ENCODE measurements at regions not wholly inside any gene's neighbourhood (a gene's known extent, or its start where the extent isn't known, plus 50 kb on each side); places are given as distances from the start of the nearest gene placed in this dataset.

DNA sequence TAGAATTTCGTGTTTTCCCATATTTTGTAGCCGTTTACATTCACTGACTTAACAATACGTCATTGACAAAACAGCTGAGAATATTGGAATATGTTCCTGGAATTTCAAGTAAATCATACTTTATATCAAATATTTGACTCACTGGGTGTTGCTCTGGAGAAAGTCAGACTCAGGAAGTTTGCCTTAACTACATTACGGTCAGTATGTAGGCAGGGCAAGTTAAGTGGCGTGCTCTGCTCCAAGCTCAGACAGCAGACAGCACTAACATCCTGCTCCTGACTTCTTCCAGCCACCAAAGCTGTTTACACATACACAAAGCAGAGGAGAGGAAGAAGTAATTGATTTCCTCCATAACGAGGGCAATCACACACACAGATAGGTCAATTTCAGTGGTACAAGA, 414.6 kb downstream of the LRRIQ3 start (continued):
- TF ChIP-seq POLR2AphosphoS5 (IDR thresholded peaks at IDR 0.05; ENCODE audit: low read depth): no peak

DNA sequence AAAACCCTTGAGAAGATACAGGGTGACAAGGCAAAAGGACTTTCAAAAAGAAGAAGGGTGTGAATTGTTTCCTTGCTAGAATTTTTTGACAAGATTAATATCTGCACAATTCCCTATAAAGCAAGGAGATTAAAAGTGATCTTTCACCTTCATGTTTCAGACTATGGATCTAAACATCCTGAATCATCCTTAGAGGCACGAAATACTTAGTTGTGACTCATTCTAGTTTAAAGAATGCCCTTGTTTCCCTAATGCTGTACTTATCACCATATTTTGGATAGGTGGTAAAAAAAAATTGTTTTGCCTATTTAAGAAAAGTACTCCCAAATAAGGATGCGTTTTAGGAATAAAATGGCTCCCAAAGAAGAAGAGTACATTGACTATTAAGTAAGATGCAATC, 415.1 kb downstream of the LRRIQ3 start:
- peaks cover 8% of the 10 kb centered on the region; the same call in 2 of the 3 replicates for H3K4me1 Mint-ChIP-seq
- no peaks in the 10 kb centered on the region for H3K36me3 ChIP-seq (ENCODE audit: insufficient read depth)
- no peak for TF ChIP-seq EZH2phosphoT487 (IDR thresholded peaks at IDR 0.05; ENCODE audit: unreplicated experiment)
- TF ChIP-seq, protein P1, sequence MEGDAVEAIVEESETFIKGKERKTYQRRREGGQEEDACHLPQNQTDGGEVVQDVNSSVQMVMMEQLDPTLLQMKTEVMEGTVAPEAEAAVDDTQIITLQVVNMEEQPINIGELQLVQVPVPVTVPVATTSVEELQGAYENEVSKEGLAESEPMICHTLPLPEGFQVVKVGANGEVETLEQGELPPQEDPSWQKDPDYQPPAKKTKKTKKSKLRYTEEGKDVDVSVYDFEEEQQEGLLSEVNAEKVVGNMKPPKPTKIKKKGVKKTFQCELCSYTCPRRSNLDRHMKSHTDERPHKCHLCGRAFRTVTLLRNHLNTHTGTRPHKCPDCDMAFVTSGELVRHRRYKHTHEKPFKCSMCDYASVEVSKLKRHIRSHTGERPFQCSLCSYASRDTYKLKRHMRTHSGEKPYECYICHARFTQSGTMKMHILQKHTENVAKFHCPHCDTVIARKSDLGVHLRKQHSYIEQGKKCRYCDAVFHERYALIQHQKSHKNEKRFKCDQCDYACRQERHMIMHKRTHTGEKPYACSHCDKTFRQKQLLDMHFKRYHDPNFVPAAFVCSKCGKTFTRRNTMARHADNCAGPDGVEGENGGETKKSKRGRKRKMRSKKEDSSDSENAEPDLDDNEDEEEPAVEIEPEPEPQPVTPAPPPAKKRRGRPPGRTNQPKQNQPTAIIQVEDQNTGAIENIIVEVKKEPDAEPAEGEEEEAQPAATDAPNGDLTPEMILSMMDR (conservative IDR thresholded peaks at IDR 0.05; ENCODE audit: low read depth in 2 of 2): no peak
- TF ChIP-seq ZNF331 (CRISPR knock-in tag; IDR thresholded peaks at IDR 0.05; ENCODE audit: low read depth): no peak
- TF ChIP-seq EZH2 (IDR thresholded peaks at IDR 0.05; ENCODE audit: low read depth, unreplicated experiment): no peak
- no peak for TF ChIP-seq CREB1 (CRISPR knock-in tag; IDR thresholded peaks at IDR 0.05; ENCODE audit: low read depth)
- TF ChIP-seq, protein P2, sequence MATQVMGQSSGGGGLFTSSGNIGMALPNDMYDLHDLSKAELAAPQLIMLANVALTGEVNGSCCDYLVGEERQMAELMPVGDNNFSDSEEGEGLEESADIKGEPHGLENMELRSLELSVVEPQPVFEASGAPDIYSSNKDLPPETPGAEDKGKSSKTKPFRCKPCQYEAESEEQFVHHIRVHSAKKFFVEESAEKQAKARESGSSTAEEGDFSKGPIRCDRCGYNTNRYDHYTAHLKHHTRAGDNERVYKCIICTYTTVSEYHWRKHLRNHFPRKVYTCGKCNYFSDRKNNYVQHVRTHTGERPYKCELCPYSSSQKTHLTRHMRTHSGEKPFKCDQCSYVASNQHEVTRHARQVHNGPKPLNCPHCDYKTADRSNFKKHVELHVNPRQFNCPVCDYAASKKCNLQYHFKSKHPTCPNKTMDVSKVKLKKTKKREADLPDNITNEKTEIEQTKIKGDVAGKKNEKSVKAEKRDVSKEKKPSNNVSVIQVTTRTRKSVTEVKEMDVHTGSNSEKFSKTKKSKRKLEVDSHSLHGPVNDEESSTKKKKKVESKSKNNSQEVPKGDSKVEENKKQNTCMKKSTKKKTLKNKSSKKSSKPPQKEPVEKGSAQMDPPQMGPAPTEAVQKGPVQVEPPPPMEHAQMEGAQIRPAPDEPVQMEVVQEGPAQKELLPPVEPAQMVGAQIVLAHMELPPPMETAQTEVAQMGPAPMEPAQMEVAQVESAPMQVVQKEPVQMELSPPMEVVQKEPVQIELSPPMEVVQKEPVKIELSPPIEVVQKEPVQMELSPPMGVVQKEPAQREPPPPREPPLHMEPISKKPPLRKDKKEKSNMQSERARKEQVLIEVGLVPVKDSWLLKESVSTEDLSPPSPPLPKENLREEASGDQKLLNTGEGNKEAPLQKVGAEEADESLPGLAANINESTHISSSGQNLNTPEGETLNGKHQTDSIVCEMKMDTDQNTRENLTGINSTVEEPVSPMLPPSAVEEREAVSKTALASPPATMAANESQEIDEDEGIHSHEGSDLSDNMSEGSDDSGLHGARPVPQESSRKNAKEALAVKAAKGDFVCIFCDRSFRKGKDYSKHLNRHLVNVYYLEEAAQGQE (IDR thresholded peaks at IDR 0.05; ENCODE audit: unreplicated experiment): no peak
- TF ChIP-seq, protein P3, sequence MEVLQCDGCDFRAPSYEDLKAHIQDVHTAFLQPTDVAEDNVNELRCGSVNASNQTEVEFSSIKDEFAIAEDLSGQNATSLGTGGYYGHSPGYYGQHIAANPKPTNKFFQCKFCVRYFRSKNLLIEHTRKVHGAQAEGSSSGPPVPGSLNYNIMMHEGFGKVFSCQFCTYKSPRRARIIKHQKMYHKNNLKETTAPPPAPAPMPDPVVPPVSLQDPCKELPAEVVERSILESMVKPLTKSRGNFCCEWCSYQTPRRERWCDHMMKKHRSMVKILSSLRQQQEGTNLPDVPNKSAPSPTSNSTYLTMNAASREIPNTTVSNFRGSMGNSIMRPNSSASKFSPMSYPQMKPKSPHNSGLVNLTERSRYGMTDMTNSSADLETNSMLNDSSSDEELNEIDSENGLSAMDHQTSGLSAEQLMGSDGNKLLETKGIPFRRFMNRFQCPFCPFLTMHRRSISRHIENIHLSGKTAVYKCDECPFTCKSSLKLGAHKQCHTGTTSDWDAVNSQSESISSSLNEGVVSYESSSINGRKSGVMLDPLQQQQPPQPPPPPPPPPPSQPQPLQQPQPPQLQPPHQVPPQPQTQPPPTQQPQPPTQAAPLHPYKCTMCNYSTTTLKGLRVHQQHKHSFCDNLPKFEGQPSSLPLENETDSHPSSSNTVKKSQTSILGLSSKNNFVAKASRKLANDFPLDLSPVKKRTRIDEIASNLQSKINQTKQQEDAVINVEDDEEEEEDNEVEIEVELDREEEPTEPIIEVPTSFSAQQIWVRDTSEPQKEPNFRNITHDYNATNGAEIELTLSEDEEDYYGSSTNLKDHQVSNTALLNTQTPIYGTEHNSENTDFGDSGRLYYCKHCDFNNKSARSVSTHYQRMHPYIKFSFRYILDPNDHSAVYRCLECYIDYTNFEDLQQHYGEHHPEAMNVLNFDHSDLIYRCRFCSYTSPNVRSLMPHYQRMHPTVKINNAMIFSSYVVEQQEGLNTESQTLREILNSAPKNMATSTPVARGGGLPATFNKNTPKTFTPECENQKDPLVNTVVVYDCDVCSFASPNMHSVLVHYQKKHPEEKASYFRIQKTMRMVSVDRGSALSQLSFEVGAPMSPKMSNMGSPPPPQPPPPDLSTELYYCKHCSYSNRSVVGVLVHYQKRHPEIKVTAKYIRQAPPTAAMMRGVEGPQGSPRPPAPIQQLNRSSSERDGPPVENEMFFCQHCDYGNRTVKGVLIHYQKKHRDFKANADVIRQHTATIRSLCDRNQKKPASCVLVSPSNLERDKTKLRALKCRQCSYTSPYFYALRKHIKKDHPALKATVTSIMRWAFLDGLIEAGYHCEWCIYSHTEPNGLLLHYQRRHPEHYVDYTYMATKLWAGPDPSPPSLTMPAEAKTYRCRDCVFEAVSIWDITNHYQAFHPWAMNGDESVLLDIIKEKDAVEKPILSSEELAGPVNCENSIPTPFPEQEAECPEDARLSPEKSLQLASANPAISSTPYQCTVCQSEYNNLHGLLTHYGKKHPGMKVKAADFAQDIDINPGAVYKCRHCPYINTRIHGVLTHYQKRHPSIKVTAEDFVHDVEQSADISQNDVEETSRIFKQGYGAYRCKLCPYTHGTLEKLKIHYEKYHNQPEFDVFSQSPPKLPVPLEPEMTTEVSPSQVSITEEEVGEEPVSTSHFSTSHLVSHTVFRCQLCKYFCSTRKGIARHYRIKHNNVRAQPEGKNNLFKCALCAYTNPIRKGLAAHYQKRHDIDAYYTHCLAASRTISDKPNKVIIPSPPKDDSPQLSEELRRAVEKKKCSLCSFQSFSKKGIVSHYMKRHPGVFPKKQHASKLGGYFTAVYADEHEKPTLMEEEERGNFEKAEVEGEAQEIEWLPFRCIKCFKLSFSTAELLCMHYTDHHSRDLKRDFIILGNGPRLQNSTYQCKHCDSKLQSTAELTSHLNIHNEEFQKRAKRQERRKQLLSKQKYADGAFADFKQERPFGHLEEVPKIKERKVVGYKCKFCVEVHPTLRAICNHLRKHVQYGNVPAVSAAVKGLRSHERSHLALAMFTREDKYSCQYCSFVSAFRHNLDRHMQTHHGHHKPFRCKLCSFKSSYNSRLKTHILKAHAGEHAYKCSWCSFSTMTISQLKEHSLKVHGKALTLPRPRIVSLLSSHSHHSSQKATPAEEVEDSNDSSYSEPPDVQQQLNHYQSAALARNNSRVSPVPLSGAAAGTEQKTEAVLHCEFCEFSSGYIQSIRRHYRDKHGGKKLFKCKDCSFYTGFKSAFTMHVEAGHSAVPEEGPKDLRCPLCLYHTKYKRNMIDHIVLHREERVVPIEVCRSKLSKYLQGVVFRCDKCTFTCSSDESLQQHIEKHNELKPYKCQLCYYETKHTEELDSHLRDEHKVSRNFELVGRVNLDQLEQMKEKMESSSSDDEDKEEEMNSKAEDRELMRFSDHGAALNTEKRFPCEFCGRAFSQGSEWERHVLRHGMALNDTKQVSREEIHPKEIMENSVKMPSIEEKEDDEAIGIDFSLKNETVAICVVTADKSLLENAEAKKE (CRISPR knock-in tag; IDR thresholded peaks at IDR 0.05): no peak
- no peak for TF ChIP-seq NANOG (IDR thresholded peaks at IDR 0.05; ENCODE audit: borderline replicate concordance)
- no peak for TF ChIP-seq JUNB (IDR thresholded peaks at IDR 0.05; ENCODE audit: unreplicated experiment)
- TF ChIP-seq, protein P4, sequence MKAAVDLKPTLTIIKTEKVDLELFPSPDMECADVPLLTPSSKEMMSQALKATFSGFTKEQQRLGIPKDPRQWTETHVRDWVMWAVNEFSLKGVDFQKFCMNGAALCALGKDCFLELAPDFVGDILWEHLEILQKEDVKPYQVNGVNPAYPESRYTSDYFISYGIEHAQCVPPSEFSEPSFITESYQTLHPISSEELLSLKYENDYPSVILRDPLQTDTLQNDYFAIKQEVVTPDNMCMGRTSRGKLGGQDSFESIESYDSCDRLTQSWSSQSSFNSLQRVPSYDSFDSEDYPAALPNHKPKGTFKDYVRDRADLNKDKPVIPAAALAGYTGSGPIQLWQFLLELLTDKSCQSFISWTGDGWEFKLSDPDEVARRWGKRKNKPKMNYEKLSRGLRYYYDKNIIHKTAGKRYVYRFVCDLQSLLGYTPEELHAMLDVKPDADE (IDR thresholded peaks at IDR 0.05): no peak
- no peak for TF ChIP-seq STAT1 (IDR thresholded peaks at IDR 0.05; ENCODE audit: unreplicated experiment)
- H3K9me2 ChIP-seq (ENCODE audit: insufficient read depth): no peaks in the 10 kb centered on the region
- no peak overlapping the region for H3K4me2 ChIP-seq
- no peaks in the 10 kb centered on the region for H3K27me3 Mint-ChIP-seq (ENCODE audit: insufficient read depth, low read depth, poor library complexity)
- H3K27me3 ChIP-seq (ENCODE audit: insufficient read depth): no peaks in the 10 kb centered on the region
- H3K27ac Mint-ChIP-seq: no peak overlapping the region
- no peak overlapping the region for H3K4me3 ChIP-seq
- no peaks in the 10 kb centered on the region for H3K4me1 ChIP-seq (ENCODE audit: insufficient read depth)
- ATAC-seq (no peak), DNase-seq (ENCODE audit: low spot score) (no peak)
- no peaks in the 10 kb centered on the region for H3K9me3 Mint-ChIP-seq
- no peak overlapping the region for H2AFZ ChIP-seq
- no peaks in the 10 kb centered on the region for H4K20me1 ChIP-seq (replicated peaks; ENCODE audit: insufficient read depth)
- no peaks in the 10 kb centered on the region for H3K36me3 Mint-ChIP-seq (ENCODE audit: low read depth)
- H3K27ac ChIP-seq (ENCODE audit: low read depth): no peak overlapping the region
- no peak overlapping the region for H3K4me3 Mint-ChIP-seq
- H3F3A ChIP-seq (replicated peaks; ENCODE audit: low read depth): no peaks in the 10 kb centered on the region
- H3K79me2 ChIP-seq (replicated peaks; ENCODE audit: insufficient read depth): no peaks in the 10 kb centered on the region

Data from GM23338 (cell line).